ENCODE measurements at regions not wholly inside any gene's neighbourhood (a gene's known extent, or its start where the extent isn't known, plus 50 kb on each side); places are given as distances from the start of the nearest gene placed in this dataset.

DNA sequence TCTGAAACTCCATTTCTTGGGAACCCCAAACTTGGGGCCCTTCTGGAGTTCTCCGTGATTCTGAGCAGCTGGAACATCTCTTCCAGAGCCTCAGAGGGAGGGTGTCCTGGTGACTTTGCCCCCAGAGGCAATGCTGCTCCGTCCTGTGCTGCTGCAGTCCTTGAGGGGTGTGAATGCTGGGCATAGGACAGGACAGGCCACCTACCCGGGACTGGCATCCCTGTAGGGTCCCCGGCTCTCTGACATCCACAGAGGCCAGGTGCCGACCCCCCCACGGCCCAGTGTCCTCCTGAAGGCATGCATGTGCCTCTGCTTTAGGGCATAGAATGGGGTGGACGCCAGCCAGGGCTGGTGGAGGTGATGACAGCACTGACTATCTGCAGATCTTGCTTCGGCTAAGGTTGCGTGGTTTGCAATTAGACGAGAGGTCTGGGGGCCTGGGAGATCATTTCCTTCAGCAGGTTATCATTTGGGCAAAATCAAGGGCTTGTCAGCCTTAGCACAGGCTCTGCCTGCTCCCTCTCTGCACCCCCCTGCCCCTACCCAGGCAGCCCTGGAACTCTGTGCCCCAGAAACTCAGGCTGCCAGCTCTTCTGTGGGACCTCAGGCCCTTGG is 136.9 kb upstream of the GPR26 start:
- no peaks in the 10 kb centered on the region for H3K27me3 ChIP-seq (ENCODE audit: control insufficient read depth in 2 of 2, insufficient read depth in 2 of 2, low read length in 2 of 2)
- H3K4me2 ChIP-seq (ENCODE audit: insufficient read depth, low read length) = no peak overlapping the region
- H3K4me1 ChIP-seq (ENCODE audit: control insufficient read depth, extremely low read depth, insufficient read depth, low read length) = no peaks in the 10 kb centered on the region
- H3K27ac ChIP-seq (ENCODE audit: insufficient read depth, low read depth, low read length) = no peak overlapping the region
- H3K9me1 ChIP-seq (replicated peaks; ENCODE audit: control insufficient read depth, extremely low read depth, insufficient read depth, low read length) = no peaks in the 10 kb centered on the region
- H3K36me3 ChIP-seq (ENCODE audit: control insufficient read depth in 2 of 2, extremely low read depth in 1 of 2, insufficient read depth in 2 of 2, low read length in 2 of 2) = no peaks in the 10 kb centered on the region
- TF ChIP-seq MYC (IDR thresholded peaks at IDR 0.05; ENCODE audit: low read depth, low read length) (no peak), GATA2 (IDR thresholded peaks at IDR 0.05; ENCODE audit: insufficient read depth, insufficient read length, low read depth, low read length) (no peak), FOS (IDR thresholded peaks at IDR 0.05; ENCODE audit: borderline replicate concordance, insufficient read depth, low read length) (no peak), EZH2 (IDR thresholded peaks at IDR 0.05; ENCODE audit: borderline replicate concordance, low read depth, low read length, severe bottlenecking) (no peak), POLR2A (IDR thresholded peaks at IDR 0.05; ENCODE audit: low read depth, low read length) (no peak), POLR2AphosphoS5 (IDR thresholded peaks at IDR 0.05; ENCODE audit: insufficient read depth, low read depth, low read length) (no peak), JUN (IDR thresholded peaks at IDR 0.05; ENCODE audit: borderline replicate concordance, insufficient read depth, insufficient read length, low read depth) (no peak)
- TF ChIP-seq, protein P1, sequence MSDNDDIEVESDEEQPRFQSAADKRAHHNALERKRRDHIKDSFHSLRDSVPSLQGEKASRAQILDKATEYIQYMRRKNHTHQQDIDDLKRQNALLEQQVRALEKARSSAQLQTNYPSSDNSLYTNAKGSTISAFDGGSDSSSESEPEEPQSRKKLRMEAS (IDR thresholded peaks at IDR 0.05; ENCODE audit: insufficient read depth, insufficient read length) = no peak
- TF ChIP-seq, protein P2, sequence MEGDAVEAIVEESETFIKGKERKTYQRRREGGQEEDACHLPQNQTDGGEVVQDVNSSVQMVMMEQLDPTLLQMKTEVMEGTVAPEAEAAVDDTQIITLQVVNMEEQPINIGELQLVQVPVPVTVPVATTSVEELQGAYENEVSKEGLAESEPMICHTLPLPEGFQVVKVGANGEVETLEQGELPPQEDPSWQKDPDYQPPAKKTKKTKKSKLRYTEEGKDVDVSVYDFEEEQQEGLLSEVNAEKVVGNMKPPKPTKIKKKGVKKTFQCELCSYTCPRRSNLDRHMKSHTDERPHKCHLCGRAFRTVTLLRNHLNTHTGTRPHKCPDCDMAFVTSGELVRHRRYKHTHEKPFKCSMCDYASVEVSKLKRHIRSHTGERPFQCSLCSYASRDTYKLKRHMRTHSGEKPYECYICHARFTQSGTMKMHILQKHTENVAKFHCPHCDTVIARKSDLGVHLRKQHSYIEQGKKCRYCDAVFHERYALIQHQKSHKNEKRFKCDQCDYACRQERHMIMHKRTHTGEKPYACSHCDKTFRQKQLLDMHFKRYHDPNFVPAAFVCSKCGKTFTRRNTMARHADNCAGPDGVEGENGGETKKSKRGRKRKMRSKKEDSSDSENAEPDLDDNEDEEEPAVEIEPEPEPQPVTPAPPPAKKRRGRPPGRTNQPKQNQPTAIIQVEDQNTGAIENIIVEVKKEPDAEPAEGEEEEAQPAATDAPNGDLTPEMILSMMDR (IDR thresholded peaks at IDR 0.05; ENCODE audit: extremely low read depth in 1 of 2, insufficient read depth in 1 of 2, low read depth in 1 of 2, low read length in 2 of 2) = no peak
- no peak overlapping the region for H3K4me3 ChIP-seq (replicated peaks in 1 of 3; ENCODE audit: insufficient read depth in 1 of 3, low read depth in 1 of 3, low read length in 3 of 3)
- H3K9me3 ChIP-seq (replicated peaks; ENCODE audit: control insufficient read depth, insufficient read depth, low read length) = no peaks in the 10 kb centered on the region
- H2AFZ ChIP-seq (ENCODE audit: low read depth, low read length) = no peak overlapping the region
- FAIRE-seq (no peak), DNase-seq (ENCODE audit: low read depth, low spot score) (no peak)
- no TSS peak for BruUV-seq (replicated peaks)
- H3K9ac ChIP-seq (replicated peaks; ENCODE audit: extremely low read depth, insufficient read depth, low read length) = no peak overlapping the region
- H4K20me1 ChIP-seq (replicated peaks; ENCODE audit: control insufficient read depth, extremely low read depth, insufficient read depth, low read length) = no peaks in the 10 kb centered on the region
- POLR2A ChIA-PET = no interaction called here
- CTCF ChIA-PET = no interaction called here
- dilution Hi-C loops (cut with MboI; ENCODE audit: extremely low pct_ligation_motif_present, low sequenced_read_pairs) = no loop called here
- H3K79me2 ChIP-seq (ENCODE audit: control insufficient read depth, insufficient read depth, low read length) = no peaks in the 10 kb centered on the region
- intact Hi-C loops (cut with micrococcal nuclease) = no loop called here
